ENCODE measurements at regions not wholly inside any gene's neighbourhood (a gene's known extent, or its start where the extent isn't known, plus 50 kb on each side); places are given as distances from the start of the nearest gene placed in this dataset.

GRCh38 chr10:2680821-2681220, 386.5 kb upstream of the PFKP start:
- Histone ChIP-seq H3K4me3 (ENCODE audit: insufficient read depth in 1 of 2, low read depth in 1 of 2, low read length in 2 of 2) (no peak overlapping the region), H3K4me1 (ENCODE audit: control insufficient read depth, insufficient read depth, low read depth, low read length) (no peaks in the 10 kb centered on the region), H2BK5ac (ENCODE audit: low read depth, low read length, poor library complexity, severe bottlenecking) (no peak overlapping the region), H2AFZ (ENCODE audit: low read depth, low read length) (no peak overlapping the region), H2BK15ac (ENCODE audit: low read depth, poor library complexity, severe bottlenecking) (no peak overlapping the region), H3K79me1 (replicated peaks; ENCODE audit: low read length, poor library complexity, severe bottlenecking) (no peaks in the 10 kb centered on the region), H3K4me2 (ENCODE audit: low read length, poor library complexity, severe bottlenecking) (no peak overlapping the region), H3K27ac (ENCODE audit: low read length, poor library complexity, severe bottlenecking) (no peak overlapping the region), H3K23ac (ENCODE audit: low read length in 2 of 2) (no peak overlapping the region), H3K14ac (ENCODE audit: low read length in 2 of 2) (no peak overlapping the region), H3K36me3 (ENCODE audit: control insufficient read depth in 1 of 2, insufficient read depth in 2 of 2, low read depth in 1 of 2, low read length in 2 of 2) (no peaks in the 10 kb centered on the region), H2AK5ac (ENCODE audit: low read length, severe bottlenecking) (no peak overlapping the region), H3K27me3 (ENCODE audit: control insufficient read depth in 1 of 2, insufficient read depth in 1 of 2, low read length in 2 of 2) (no peaks in the 10 kb centered on the region), H3K9ac (ENCODE audit: low read length) (no peak overlapping the region), H3K18ac (ENCODE audit: low read depth in 1 of 2, low read length in 2 of 2) (no peak overlapping the region), H4K91ac (ENCODE audit: low read length) (no peak overlapping the region), H4K8ac (ENCODE audit: low read length) (no peak overlapping the region), H2BK120ac (ENCODE audit: low read depth, low read length) (no peak overlapping the region), H3K4ac (ENCODE audit: low read depth in 1 of 2, low read length in 2 of 2) (no peak overlapping the region), H3K9me3 (ENCODE audit: control insufficient read depth, low read length) (no peaks in the 10 kb centered on the region), H2BK12ac (ENCODE audit: low read length in 2 of 2) (no peak overlapping the region)
- no peak for DNase-seq
- 88% methylated on average over 6 of the region's 8 CpGs for WGBS

GRCh38 chr10:2679646-2680045, 387.7 kb upstream of the PFKP start:
- no peak overlapping the region for H2BK15ac ChIP-seq (ENCODE audit: low read depth, poor library complexity, severe bottlenecking)
- no peak overlapping the region for H3K14ac ChIP-seq (ENCODE audit: low read length in 2 of 2)
- DNase-seq = no peak
- no peaks in the 10 kb centered on the region for H3K9me3 ChIP-seq (ENCODE audit: control insufficient read depth, low read length)
- H3K36me3 ChIP-seq (ENCODE audit: control insufficient read depth in 1 of 2, insufficient read depth in 2 of 2, low read depth in 1 of 2, low read length in 2 of 2) = no peaks in the 10 kb centered on the region
- H3K4me2 ChIP-seq (ENCODE audit: low read length, poor library complexity, severe bottlenecking) = no peak overlapping the region
- H4K91ac ChIP-seq (ENCODE audit: low read length) = no peak overlapping the region
- H3K9ac ChIP-seq (ENCODE audit: low read length) = no peak overlapping the region
- H2AFZ ChIP-seq (ENCODE audit: low read depth, low read length) = no peak overlapping the region
- H2AK5ac ChIP-seq (ENCODE audit: low read length, severe bottlenecking) = no peak overlapping the region
- H3K4me1 ChIP-seq (ENCODE audit: control insufficient read depth, insufficient read depth, low read depth, low read length) = no peaks in the 10 kb centered on the region
- no peak overlapping the region for H2BK120ac ChIP-seq (ENCODE audit: low read depth, low read length)
- H3K27me3 ChIP-seq (ENCODE audit: control insufficient read depth in 1 of 2, insufficient read depth in 1 of 2, low read length in 2 of 2) = no peaks in the 10 kb centered on the region
- H3K23ac ChIP-seq (ENCODE audit: low read length in 2 of 2) = no peak overlapping the region
- no peak overlapping the region for H3K4me3 ChIP-seq (ENCODE audit: insufficient read depth in 1 of 2, low read depth in 1 of 2, low read length in 2 of 2)
- no peak overlapping the region for H2BK5ac ChIP-seq (ENCODE audit: low read depth, low read length, poor library complexity, severe bottlenecking)
- 90% methylated on average over 12 of the region's 12 CpGs for WGBS
- no peak overlapping the region for H3K27ac ChIP-seq (ENCODE audit: low read length, poor library complexity, severe bottlenecking)
- H3K79me1 ChIP-seq (replicated peaks; ENCODE audit: low read length, poor library complexity, severe bottlenecking) = no peaks in the 10 kb centered on the region
- no peak overlapping the region for H3K18ac ChIP-seq (ENCODE audit: low read depth in 1 of 2, low read length in 2 of 2)
- H2BK12ac ChIP-seq (ENCODE audit: low read length in 2 of 2) = no peak overlapping the region
- no peak overlapping the region for H4K8ac ChIP-seq (ENCODE audit: low read length)
- H3K4ac ChIP-seq (ENCODE audit: low read depth in 1 of 2, low read length in 2 of 2) = no peak overlapping the region

- H3K4me1 ChIP-seq (ENCODE audit: control insufficient read depth, insufficient read depth, low read depth, low read length) = no peaks in the 10 kb centered on the region
- no peaks in the 10 kb centered on the region for H3K27me3 ChIP-seq (ENCODE audit: control insufficient read depth in 1 of 2, insufficient read depth in 1 of 2, low read length in 2 of 2)
- no peak overlapping the region for H2AFZ ChIP-seq (ENCODE audit: low read depth, low read length)
- H3K23ac ChIP-seq (ENCODE audit: low read length in 2 of 2) = no peak overlapping the region
- no peak overlapping the region for H3K4me3 ChIP-seq (ENCODE audit: insufficient read depth in 1 of 2, low read depth in 1 of 2, low read length in 2 of 2)
- no peak overlapping the region for H3K4ac ChIP-seq (ENCODE audit: low read depth in 1 of 2, low read length in 2 of 2)
- no peak overlapping the region for H2BK15ac ChIP-seq (ENCODE audit: low read depth, poor library complexity, severe bottlenecking)
- no peaks in the 10 kb centered on the region for H3K9me3 ChIP-seq (ENCODE audit: control insufficient read depth, low read length)
- H3K14ac ChIP-seq (ENCODE audit: low read length in 2 of 2) = no peak overlapping the region
- H3K36me3 ChIP-seq (ENCODE audit: control insufficient read depth in 1 of 2, insufficient read depth in 2 of 2, low read depth in 1 of 2, low read length in 2 of 2) = no peaks in the 10 kb centered on the region
- no peak overlapping the region for H2AK5ac ChIP-seq (ENCODE audit: low read length, severe bottlenecking)
- no peak overlapping the region for H2BK5ac ChIP-seq (ENCODE audit: low read depth, low read length, poor library complexity, severe bottlenecking)
- H3K27ac ChIP-seq (ENCODE audit: low read length, poor library complexity, severe bottlenecking) = no peak overlapping the region
- H4K8ac ChIP-seq (ENCODE audit: low read length) = no peak overlapping the region
- H2BK120ac ChIP-seq (ENCODE audit: low read depth, low read length) = no peak overlapping the region
- H4K91ac ChIP-seq (ENCODE audit: low read length) = no peak overlapping the region
- H3K79me1 ChIP-seq (replicated peaks; ENCODE audit: low read length, poor library complexity, severe bottlenecking) = no peaks in the 10 kb centered on the region
- H3K18ac ChIP-seq (ENCODE audit: low read depth in 1 of 2, low read length in 2 of 2) = no peak overlapping the region
- H2BK12ac ChIP-seq (ENCODE audit: low read length in 2 of 2) = no peak overlapping the region
- no peak overlapping the region for H3K4me2 ChIP-seq (ENCODE audit: low read length, poor library complexity, severe bottlenecking)
- DNase-seq = no peak
- 93% methylated on average over 1 of the region's 1 CpG for WGBS
- no peak overlapping the region for H3K9ac ChIP-seq (ENCODE audit: low read length)
Measured at GRCh38 chr10:2676455-2676854, 390.9 kb upstream of the PFKP start.

GRCh38 chr10:2674451-2674850, 392.9 kb upstream of the PFKP start:
- no peak overlapping the region for H2BK12ac ChIP-seq (ENCODE audit: low read length in 2 of 2)
- no peak overlapping the region for H2AK5ac ChIP-seq (ENCODE audit: low read length, severe bottlenecking)
- no peak overlapping the region for H2BK5ac ChIP-seq (ENCODE audit: low read depth, low read length, poor library complexity, severe bottlenecking)
- no peak overlapping the region for H2AFZ ChIP-seq (ENCODE audit: low read depth, low read length)
- no peak overlapping the region for H3K23ac ChIP-seq (ENCODE audit: low read length in 2 of 2)
- no peaks in the 10 kb centered on the region for H3K4me1 ChIP-seq (ENCODE audit: control insufficient read depth, insufficient read depth, low read depth, low read length)
- no peaks in the 10 kb centered on the region for H3K9me3 ChIP-seq (ENCODE audit: control insufficient read depth, low read length)
- no peak overlapping the region for H3K4ac ChIP-seq (ENCODE audit: low read depth in 1 of 2, low read length in 2 of 2)
- no peaks in the 10 kb centered on the region for H3K79me1 ChIP-seq (replicated peaks; ENCODE audit: low read length, poor library complexity, severe bottlenecking)
- no peak overlapping the region for H3K18ac ChIP-seq (ENCODE audit: low read depth in 1 of 2, low read length in 2 of 2)
- no peak for DNase-seq
- H3K4me2 ChIP-seq (ENCODE audit: low read length, poor library complexity, severe bottlenecking) = no peak overlapping the region
- H3K27me3 ChIP-seq (ENCODE audit: control insufficient read depth in 1 of 2, insufficient read depth in 1 of 2, low read length in 2 of 2) = no peaks in the 10 kb centered on the region
- H3K14ac ChIP-seq (ENCODE audit: low read length in 2 of 2) = no peak overlapping the region
- no peak overlapping the region for H3K9ac ChIP-seq (ENCODE audit: low read length)
- H3K27ac ChIP-seq (ENCODE audit: low read length, poor library complexity, severe bottlenecking) = no peak overlapping the region
- H4K8ac ChIP-seq (ENCODE audit: low read length) = no peak overlapping the region
- H2BK15ac ChIP-seq (ENCODE audit: low read depth, poor library complexity, severe bottlenecking) = no peak overlapping the region
- no peak overlapping the region for H2BK120ac ChIP-seq (ENCODE audit: low read depth, low read length)
- no peaks in the 10 kb centered on the region for H3K36me3 ChIP-seq (ENCODE audit: control insufficient read depth in 1 of 2, insufficient read depth in 2 of 2, low read depth in 1 of 2, low read length in 2 of 2)
- H4K91ac ChIP-seq (ENCODE audit: low read length) = no peak overlapping the region
- no peak overlapping the region for H3K4me3 ChIP-seq (ENCODE audit: insufficient read depth in 1 of 2, low read depth in 1 of 2, low read length in 2 of 2)

All from mesenchymal stem cell (in vitro differentiated cells and primary cell).